ENCODE measurements at regions not wholly inside any gene's neighbourhood (a gene's known extent, or its start where the extent isn't known, plus 50 kb on each side); places are given as distances from the start of the nearest gene placed in this dataset.

DNA sequence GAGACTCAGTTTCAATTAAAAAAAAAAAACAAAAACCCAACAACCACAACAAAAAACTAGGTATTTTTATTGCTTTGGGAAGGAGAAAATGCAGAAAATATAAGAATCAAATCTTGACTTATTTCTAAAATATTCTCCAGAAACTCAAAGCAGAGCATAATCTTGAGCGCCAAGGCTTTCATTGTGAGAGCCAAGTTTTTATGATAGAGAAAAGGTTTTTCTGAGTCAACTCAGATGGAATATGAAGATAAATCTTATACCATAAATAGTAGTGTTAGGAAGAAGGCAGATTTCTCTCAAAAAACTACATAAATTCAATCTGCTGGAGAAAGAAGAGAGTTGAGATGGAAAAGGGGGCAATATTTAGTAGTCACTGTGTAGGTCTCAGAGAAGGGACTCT, 121.2 kb upstream of the OSR1 start:
- Histone ChIP-seq H3K27ac (no peak overlapping the region), H3K9me3 (no peaks in the 10 kb centered on the region), H3K27me3 (ENCODE audit: insufficient read depth in 3 of 3, low read length in 2 of 3) (no peaks in the 10 kb centered on the region), H3K4me1 (no peaks in the 10 kb centered on the region), H3K4me3 (no peak overlapping the region), H3K36me3 (ENCODE audit: insufficient read depth in 1 of 2, low read depth in 1 of 2) (no peaks in the 10 kb centered on the region)
- no peak for DNase-seq
- no peak for ATAC-seq
- intact Hi-C loops (cut with DNase I) = no loop called here
- 95 to 99% (median 97%) methylated on average over 1 of the region's 1 CpG for WGBS, 3 donors
- TF ChIP-seq, protein P1, sequence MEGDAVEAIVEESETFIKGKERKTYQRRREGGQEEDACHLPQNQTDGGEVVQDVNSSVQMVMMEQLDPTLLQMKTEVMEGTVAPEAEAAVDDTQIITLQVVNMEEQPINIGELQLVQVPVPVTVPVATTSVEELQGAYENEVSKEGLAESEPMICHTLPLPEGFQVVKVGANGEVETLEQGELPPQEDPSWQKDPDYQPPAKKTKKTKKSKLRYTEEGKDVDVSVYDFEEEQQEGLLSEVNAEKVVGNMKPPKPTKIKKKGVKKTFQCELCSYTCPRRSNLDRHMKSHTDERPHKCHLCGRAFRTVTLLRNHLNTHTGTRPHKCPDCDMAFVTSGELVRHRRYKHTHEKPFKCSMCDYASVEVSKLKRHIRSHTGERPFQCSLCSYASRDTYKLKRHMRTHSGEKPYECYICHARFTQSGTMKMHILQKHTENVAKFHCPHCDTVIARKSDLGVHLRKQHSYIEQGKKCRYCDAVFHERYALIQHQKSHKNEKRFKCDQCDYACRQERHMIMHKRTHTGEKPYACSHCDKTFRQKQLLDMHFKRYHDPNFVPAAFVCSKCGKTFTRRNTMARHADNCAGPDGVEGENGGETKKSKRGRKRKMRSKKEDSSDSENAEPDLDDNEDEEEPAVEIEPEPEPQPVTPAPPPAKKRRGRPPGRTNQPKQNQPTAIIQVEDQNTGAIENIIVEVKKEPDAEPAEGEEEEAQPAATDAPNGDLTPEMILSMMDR (IDR thresholded peaks at IDR 0.05) = no peak

DNA sequence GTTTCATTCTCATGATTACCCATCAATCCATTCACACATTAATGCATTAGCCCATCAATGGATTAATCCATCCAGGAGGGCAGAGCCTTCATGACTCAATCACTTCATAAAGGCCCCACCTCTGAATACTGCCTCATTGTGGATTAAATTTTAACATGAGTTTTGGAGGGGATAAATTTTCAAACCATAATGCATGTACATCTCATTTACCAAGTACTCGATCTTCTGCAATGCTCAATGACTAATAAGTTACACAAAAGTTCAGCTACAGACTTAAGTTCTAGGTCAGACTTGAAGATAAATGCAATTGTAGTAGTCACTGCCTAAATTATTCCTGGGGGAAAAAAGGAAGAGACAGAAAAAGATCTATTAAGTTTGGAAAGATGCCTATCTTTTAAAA, 120.0 kb upstream of the OSR1 start:
- no peak overlapping the region for H3K27ac ChIP-seq
- intact Hi-C loops (cut with DNase I) = no loop called here
- WGBS, 3 donors = 83 to 93% (median 89%) methylated on average over 1 of the region's 1 CpG
- no peaks in the 10 kb centered on the region for H3K4me1 ChIP-seq
- TF ChIP-seq, protein P1 (IDR thresholded peaks at IDR 0.05) = no peak
- H3K4me3 ChIP-seq = no peak overlapping the region
- DNase-seq (no peak), ATAC-seq (no peak)
- H3K27me3 ChIP-seq (ENCODE audit: insufficient read depth in 3 of 3, low read length in 2 of 3) = no peaks in the 10 kb centered on the region
- H3K9me3 ChIP-seq = no peaks in the 10 kb centered on the region
- H3K36me3 ChIP-seq (ENCODE audit: insufficient read depth in 1 of 2, low read depth in 1 of 2) = no peaks in the 10 kb centered on the region

DNA sequence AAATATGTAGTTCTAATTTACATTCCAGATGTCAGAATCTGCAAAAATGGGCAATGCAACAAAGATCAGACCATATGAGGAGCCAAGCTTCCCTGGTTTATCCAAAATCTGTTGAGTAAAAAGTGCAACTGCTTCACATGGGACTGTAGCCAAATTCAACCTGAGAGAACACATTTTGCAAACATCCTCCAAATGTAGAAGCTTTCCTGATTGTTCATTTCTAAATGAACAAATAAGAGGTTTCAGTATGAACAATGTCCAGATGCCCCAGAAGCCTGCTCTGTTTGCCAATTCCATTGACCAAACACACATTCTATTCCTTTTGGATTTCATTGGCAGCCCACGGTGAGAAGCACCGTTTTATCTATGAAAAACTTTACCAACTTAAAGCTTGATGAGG, 117.9 kb upstream of the OSR1 start:
- 73 to 85% (median 84%) methylated on average over 2 of the region's 2 CpGs for WGBS, 3 donors
- Histone ChIP-seq H3K27ac (no peak overlapping the region), H3K36me3 (ENCODE audit: insufficient read depth in 1 of 2, low read depth in 1 of 2) (no peaks in the 10 kb centered on the region), H3K4me3 (no peak overlapping the region), H3K4me1 (no peaks in the 10 kb centered on the region), H3K27me3 (ENCODE audit: insufficient read depth in 3 of 3, low read length in 2 of 3) (no peaks in the 10 kb centered on the region), H3K9me3 (no peaks in the 10 kb centered on the region)
- DNase-seq = no peak
- no peak for ATAC-seq
- TF ChIP-seq, protein P1 (IDR thresholded peaks at IDR 0.05) = no peak
- intact Hi-C loops (cut with DNase I) = no loop called here

DNA sequence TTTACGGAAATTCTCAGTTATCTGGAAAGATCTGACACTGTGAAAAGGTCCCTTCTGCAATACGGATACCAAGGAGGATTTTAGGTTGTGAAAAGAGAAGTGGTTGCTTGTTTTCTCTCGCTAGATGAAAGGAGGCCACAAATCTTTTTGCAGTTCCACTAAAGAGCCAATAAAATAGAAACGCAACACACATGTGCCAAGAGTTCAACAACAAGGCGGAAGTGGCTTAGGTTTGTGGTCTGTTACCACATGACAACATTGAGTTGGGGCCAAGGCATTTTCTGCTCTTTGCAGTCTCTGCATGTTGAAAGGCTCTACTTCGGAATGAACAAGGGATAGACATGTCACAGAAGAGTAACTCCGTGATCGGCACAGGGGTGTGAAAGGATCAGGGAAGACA, 115.7 kb upstream of the OSR1 start:
- Histone ChIP-seq H3K4me1 (no peaks in the 10 kb centered on the region), H3K27ac (no peak overlapping the region), H3K36me3 (ENCODE audit: insufficient read depth in 1 of 2, low read depth in 1 of 2) (no peaks in the 10 kb centered on the region), H3K9me3 (no peaks in the 10 kb centered on the region), H3K27me3 (ENCODE audit: insufficient read depth in 3 of 3, low read length in 2 of 3) (no peaks in the 10 kb centered on the region), H3K4me3 (no peak overlapping the region)
- no peak for DNase-seq
- TF ChIP-seq, protein P1 (IDR thresholded peaks at IDR 0.05) = no peak
- intact Hi-C loops (cut with DNase I) = no loop called here
- ATAC-seq = peak in 2 of 4 donors; percentile 32 to 63
- 60 to 68% (median 64%) methylated on average over 8 of the region's 8 CpGs for WGBS, 3 donors

DNA sequence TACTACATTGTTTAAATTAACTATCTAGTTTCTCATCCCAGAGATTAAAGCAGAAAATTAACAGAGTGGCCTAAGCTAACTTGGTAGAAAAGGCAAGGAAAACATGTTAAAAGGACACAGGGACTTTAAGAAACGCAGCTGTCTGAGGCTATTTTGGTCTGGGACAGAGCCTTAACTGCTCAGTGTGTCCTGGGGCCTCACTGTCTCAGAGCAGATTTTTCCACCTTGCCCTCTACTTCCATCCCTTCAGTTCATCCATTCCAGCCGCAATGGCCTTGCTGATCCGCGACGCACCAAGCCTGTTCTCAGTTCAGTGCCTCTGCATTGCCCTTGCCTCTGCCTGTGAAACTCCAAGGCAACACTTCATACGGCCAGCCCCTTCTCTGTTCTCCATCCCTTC, 114.9 kb upstream of the OSR1 start:
- WGBS, 3 donors = 57 to 65% (median 64%) methylated on average over 6 of the region's 6 CpGs
- no peaks in the 10 kb centered on the region for H3K27me3 ChIP-seq (ENCODE audit: insufficient read depth in 3 of 3, low read length in 2 of 3)
- H3K36me3 ChIP-seq (ENCODE audit: insufficient read depth in 1 of 2, low read depth in 1 of 2) = no peaks in the 10 kb centered on the region
- H3K9me3 ChIP-seq = no peaks in the 10 kb centered on the region
- ATAC-seq (no peak), DNase-seq (no peak)
- H3K4me3 ChIP-seq = no peak overlapping the region
- H3K27ac ChIP-seq = no peak overlapping the region
- TF ChIP-seq, protein P1 (IDR thresholded peaks at IDR 0.05) = no peak
- H3K4me1 ChIP-seq = no peaks in the 10 kb centered on the region
- intact Hi-C loops (cut with DNase I) = no loop called here
